AG09309 (cell line): ENCODE measurements at regions not wholly inside any gene's neighbourhood (a gene's known extent, or its start where the extent isn't known, plus 50 kb on each side); places are given as distances from the start of the nearest gene placed in this dataset.
"Not testable (repeated sequence)": the region's sequence is repeated elsewhere in the genome, so short reads cannot be mapped to it uniquely, and the experiment has no call there.

Experiments
- DNase-seq: peaks from one replicate; pipeline ENCODE4 v3.0.0-alpha.2; 2010; ENCODE audit warnings: low read depth
- H3K4me3 ChIP-seq: 2 replicates; pipeline ENCODE4 v1.5.1; 2011; ENCODE audit warnings: mild to moderate bottlenecking, low read depth, low read length, moderate library complexity; ENCODE audit not compliant: control insufficient read depth
- CTCF ChIP-seq: IDR thresholded peaks from 2 replicates; pipeline ENCODE4 v1.5.1; 2011; ENCODE audit warnings: mild to moderate bottlenecking, low read depth, low read length, inconsistent platforms; ENCODE audit not compliant: insufficient read depth, control insufficient read depth; ENCODE audit errors: missing control alignments

DNA sequence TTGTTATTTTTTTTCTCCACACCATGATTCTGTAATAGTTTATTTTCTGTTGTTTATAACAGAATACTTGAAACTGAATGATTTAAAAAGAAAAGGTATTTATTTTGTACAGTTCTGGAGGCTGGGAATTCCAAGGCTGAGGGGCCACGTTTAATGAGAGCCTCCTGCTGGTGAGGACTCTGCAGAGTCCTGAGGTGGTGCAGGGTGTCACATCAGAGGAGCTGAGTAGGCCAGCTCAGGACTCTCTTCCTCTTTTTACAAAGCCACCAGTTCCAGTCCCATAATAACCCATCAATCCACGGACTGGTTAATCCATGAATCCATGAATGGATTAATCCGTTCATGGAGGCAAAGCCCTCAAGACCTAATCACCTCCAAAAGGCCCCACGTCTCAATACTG lies 71.6 kb downstream of the TFAP2A start:
- no peak for DNase-seq
- TF ChIP-seq CTCF, result peak; percentile 11
- no peak overlapping the region for H3K4me3 ChIP-seq

DNA sequence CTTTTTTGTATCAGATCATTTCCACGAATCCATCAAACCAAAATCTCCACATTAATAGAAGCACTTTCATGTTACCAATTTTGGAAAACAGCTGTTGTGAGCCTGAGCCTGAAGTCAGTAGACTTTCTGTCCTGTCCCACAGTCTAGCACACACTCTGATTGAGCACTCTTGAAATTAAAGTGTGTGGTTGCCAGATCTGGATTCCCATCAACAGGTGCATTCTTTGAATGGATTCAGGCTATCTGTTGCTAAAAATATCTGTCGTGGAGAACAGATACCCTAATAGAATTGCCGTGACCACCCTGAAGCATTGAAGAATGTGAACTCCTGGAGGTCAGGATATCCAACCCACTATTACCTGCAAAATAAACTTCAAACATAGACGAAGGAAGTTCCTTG lies 73.3 kb downstream of the TFAP2A start:
- H3K4me3 ChIP-seq, result no peak overlapping the region
- DNase-seq, result no peak
- no peak for TF ChIP-seq CTCF

- DNase-seq, result peak; percentile 50
- TF ChIP-seq CTCF, result no peak
- H3K4me3 ChIP-seq, result peak overlapping the region; percentile 32
Observed at GRCh38 chr6:10338151-10338550, 76.7 kb downstream of the TFAP2A start.

- not testable (repeated sequence) for H3K4me3 ChIP-seq, DNase-seq
Observed at GRCh38 chr6:10337376-10337775, 77.5 kb downstream of the TFAP2A start.

DNA sequence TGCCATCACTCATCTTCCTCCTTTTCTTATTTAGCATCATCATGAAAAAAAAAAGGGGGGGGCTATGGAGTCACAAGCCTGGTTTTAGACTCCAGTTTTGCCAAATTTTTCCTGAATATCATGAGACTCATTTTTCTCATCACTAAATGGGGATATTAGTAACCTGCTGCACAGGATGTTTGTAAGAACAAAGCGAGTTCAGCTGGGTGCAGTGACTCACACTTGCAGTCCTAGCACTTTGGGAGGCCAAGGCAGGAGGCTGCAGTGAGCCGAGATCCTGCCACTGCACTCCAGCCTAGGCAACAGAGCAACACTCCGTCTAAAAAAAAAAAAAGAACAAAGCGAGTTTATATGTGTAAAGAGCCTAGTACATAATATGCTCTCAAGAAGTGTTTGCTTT lies 82.8 kb downstream of the TFAP2A start:
- H3K4me3 ChIP-seq, result no peak overlapping the region
- TF ChIP-seq CTCF, result no peak

GRCh38 chr6:10331334-10331968 lies 83.4 kb downstream of the TFAP2A start:
- H3K4me3 ChIP-seq, result no peak overlapping the region
- no peak for DNase-seq
- TF ChIP-seq CTCF, result no peak

More for the DNA sequence above, 82.8 kb downstream of the TFAP2A start:
- no peak for DNase-seq

DNA sequence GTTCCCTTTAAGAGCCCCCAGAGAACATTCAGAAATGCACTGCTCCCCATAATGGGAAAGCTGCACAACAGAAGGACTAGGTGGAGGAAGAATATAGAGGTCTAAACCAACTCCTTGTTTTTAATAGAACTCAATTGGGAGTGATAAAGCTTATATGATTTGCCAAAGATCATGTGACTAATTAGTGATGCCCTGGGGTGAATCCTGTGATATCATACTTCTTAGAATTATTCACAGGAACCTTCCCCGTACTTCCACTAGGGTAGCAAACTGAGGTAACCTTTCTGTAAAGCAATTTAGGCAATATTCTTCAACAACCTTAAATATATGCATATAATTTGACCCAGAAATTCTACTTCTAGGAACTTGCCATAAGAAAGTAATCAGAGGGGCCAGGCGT lies 84.4 kb downstream of the TFAP2A start:
- no peak for DNase-seq
- no peak for TF ChIP-seq CTCF
- no peak overlapping the region for H3K4me3 ChIP-seq
